WTC11 (cell line): ENCODE measurements at regions not wholly inside any gene's neighbourhood (a gene's known extent, or its start where the extent isn't known, plus 50 kb on each side); places are given as distances from the start of the nearest gene placed in this dataset.

ENCODE experiments used
- ATAC-seq: fragments of 200-7000 bp; cut with Tn5 transposase; 2 replicates; pipeline ENCODE4 v1.10.0; 2021; ENCODE audit warnings: mild to moderate bottlenecking, moderate library complexity
- CTCF ChIA-PET: fragments of 300-600 bp; sonication (Branson Sonifier 250); formaldehyde crosslinking; loops from one replicate; lab custom pipeline; 2021; ENCODE audit warnings: antibody characterized with exemption; lab: Charles Lee
- POLR2A ChIA-PET: fragments of 350-600 bp; sonication (Branson Sonifier 250); formaldehyde crosslinking; loops from one replicate; lab custom pipeline; 2021; ENCODE audit warnings: antibody characterized with exemption; lab: Charles Lee
- DNase-seq: peaks from one replicate; pipeline ENCODE4 v3.0.0; 2021; ENCODE audit warnings: low spot score
- H3K27ac Mint-ChIP-seq: 2 replicates; pipeline ENCODE4 v1.8.0; 2021; ENCODE audit warnings: mixed read lengths
- H3K27me3 Mint-ChIP-seq: 2 replicates; pipeline ENCODE4 v1.8.0; 2021; ENCODE audit warnings: low read depth, mild to moderate bottlenecking, moderate library complexity, mixed read lengths
- H3K36me3 Mint-ChIP-seq: 2 replicates; pipeline ENCODE4 v1.8.0; 2021; ENCODE audit warnings: mixed read lengths
- H3K4me1 Mint-ChIP-seq: 2 replicates; pipeline ENCODE4 v1.8.0; 2022; ENCODE audit warnings: mixed read lengths
- H3K4me3 Mint-ChIP-seq: 2 replicates; pipeline ENCODE4 v1.8.0; 2021; ENCODE audit warnings: mild to moderate bottlenecking, moderate library complexity, mixed read lengths
- H3K9me3 Mint-ChIP-seq: 2 replicates; pipeline ENCODE4 v1.8.0; 2021; ENCODE audit warnings: mixed read lengths
- ATF2 ChIP-seq: sonication (generic); formaldehyde crosslinking; IDR thresholded peaks from 2 replicates; pipeline ENCODE4 v1.8.1; 2022; ENCODE audit warnings: low read depth, missing genetic modification reagents, borderline replicate concordance
- CBFB ChIP-seq: sonication (generic); formaldehyde crosslinking; IDR thresholded peaks from 2 replicates; pipeline ENCODE4 v1.8.1; 2022; ENCODE audit warnings: mild to moderate bottlenecking, low read depth, missing genetic modification reagents
- CREM ChIP-seq: sonication (generic); formaldehyde crosslinking; IDR thresholded peaks from 2 replicates; pipeline ENCODE4 v1.8.1; 2022; ENCODE audit warnings: mild to moderate bottlenecking, missing genetic modification reagents, moderate library complexity
- CTCF ChIP-seq: fragments of 200-600 bp; IDR thresholded peaks from 2 replicates; pipeline ENCODE4 v1.8.0; 2022; ENCODE audit warnings: antibody characterized with exemption
- ESRRA ChIP-seq: sonication (generic); formaldehyde crosslinking; IDR thresholded peaks from 2 replicates; pipeline ENCODE4 v1.8.1; 2022; ENCODE audit warnings: mild to moderate bottlenecking, missing genetic modification reagents, borderline replicate concordance
- FOXJ3 ChIP-seq: sonication (generic); formaldehyde crosslinking; IDR thresholded peaks from 2 replicates; pipeline ENCODE4 v1.9.0; 2021; ENCODE audit warnings: missing genetic modification reagents, mild to moderate bottlenecking, borderline replicate concordance
- GRHL2 ChIP-seq: fragments of 250-450 bp; sonication (Bioruptor Pico); IDR thresholded peaks from 2 replicates; pipeline ENCODE4 v1.8.0; 2022; ENCODE audit warnings: mild to moderate bottlenecking, moderate library complexity; ENCODE audit not compliant: insufficient replicate concordance, severe bottlenecking
- JUN ChIP-seq: sonication (generic); formaldehyde crosslinking; IDR thresholded peaks from 2 replicates; pipeline ENCODE4 v1.8.0; 2023; ENCODE audit warnings: mild to moderate bottlenecking, missing genetic modification reagents
- KAT7 ChIP-seq: sonication (generic); formaldehyde crosslinking; IDR thresholded peaks from 2 replicates; pipeline ENCODE4 v1.8.1; 2023; ENCODE audit warnings: missing genetic modification reagents, mild to moderate bottlenecking, borderline replicate concordance
- MYBL2 ChIP-seq: sonication (generic); formaldehyde crosslinking; IDR thresholded peaks from 2 replicates; pipeline ENCODE4 v1.8.1; 2023; ENCODE audit warnings: mild to moderate bottlenecking, moderate library complexity, missing genetic modification reagents
- NR2C2 ChIP-seq: sonication (generic); formaldehyde crosslinking; IDR thresholded peaks from 2 replicates; pipeline ENCODE4 v1.8.0; 2022; ENCODE audit warnings: mild to moderate bottlenecking, missing genetic modification reagents
- PRRX2 ChIP-seq: fragments of 250-450 bp; sonication (Bioruptor Pico); IDR thresholded peaks from 2 replicates; pipeline ENCODE4 v1.8.0; 2021; ENCODE audit warnings: mild to moderate bottlenecking
- RELA ChIP-seq: sonication (generic); formaldehyde crosslinking; IDR thresholded peaks from 2 replicates; pipeline ENCODE4 v1.8.1; 2022; ENCODE audit warnings: missing genetic modification reagents, mild to moderate bottlenecking, borderline replicate concordance
- SMAD4 ChIP-seq: sonication (generic); formaldehyde crosslinking; IDR thresholded peaks from 2 replicates; pipeline ENCODE4 v1.8.0; 2022; ENCODE audit warnings: mild to moderate bottlenecking, missing genetic modification reagents
- USF1 ChIP-seq: sonication (generic); formaldehyde crosslinking; IDR thresholded peaks from 2 replicates; pipeline ENCODE4 v1.8.0; 2022; ENCODE audit warnings: mild to moderate bottlenecking, missing genetic modification reagents
- ZBTB21 ChIP-seq: sonication (generic); formaldehyde crosslinking; IDR thresholded peaks from 2 replicates; pipeline ENCODE4 v1.8.1; 2023; ENCODE audit warnings: mild to moderate bottlenecking, missing genetic modification reagents, borderline replicate concordance
- ZNF121 ChIP-seq: sonication (generic); formaldehyde crosslinking; IDR thresholded peaks from 2 replicates; pipeline ENCODE4 v1.8.0; 2023; ENCODE audit warnings: missing genetic modification reagents
- ZNF671 ChIP-seq: fragments of 250-450 bp; sonication (Bioruptor Pico); IDR thresholded peaks from 2 replicates; pipeline ENCODE4 v1.8.0; 2021; ENCODE audit warnings: mild to moderate bottlenecking
- TF ChIP-seq, protein P1 (sequence below): sonication (generic); formaldehyde crosslinking; conservative IDR thresholded peaks from 2 replicates; pipeline ENCODE4 v1.8.1; 2022; ENCODE audit warnings: mild to moderate bottlenecking, missing genetic modification reagents
- TF ChIP-seq, protein P2 (sequence below): sonication (generic); formaldehyde crosslinking; IDR thresholded peaks from 2 replicates; pipeline ENCODE4 v1.8.1; 2023; ENCODE audit warnings: mild to moderate bottlenecking, missing genetic modification reagents, moderate library complexity
- TF ChIP-seq, protein P3 (sequence below): fragments of 250-450 bp; sonication (Bioruptor Pico); IDR thresholded peaks from 2 replicates; pipeline ENCODE4 v1.8.0; 2021; ENCODE audit warnings: mild to moderate bottlenecking
- TF ChIP-seq, protein P4 (sequence below): sonication (generic); formaldehyde crosslinking; IDR thresholded peaks from 2 replicates; pipeline ENCODE4 v1.8.0; 2022; ENCODE audit warnings: missing genetic modification reagents
- TF ChIP-seq, protein P5 (sequence below): sonication (generic); formaldehyde crosslinking; IDR thresholded peaks from 2 replicates; pipeline ENCODE4 v1.8.1; 2023; ENCODE audit warnings: mild to moderate bottlenecking, moderate library complexity, missing genetic modification reagents

DNA sequence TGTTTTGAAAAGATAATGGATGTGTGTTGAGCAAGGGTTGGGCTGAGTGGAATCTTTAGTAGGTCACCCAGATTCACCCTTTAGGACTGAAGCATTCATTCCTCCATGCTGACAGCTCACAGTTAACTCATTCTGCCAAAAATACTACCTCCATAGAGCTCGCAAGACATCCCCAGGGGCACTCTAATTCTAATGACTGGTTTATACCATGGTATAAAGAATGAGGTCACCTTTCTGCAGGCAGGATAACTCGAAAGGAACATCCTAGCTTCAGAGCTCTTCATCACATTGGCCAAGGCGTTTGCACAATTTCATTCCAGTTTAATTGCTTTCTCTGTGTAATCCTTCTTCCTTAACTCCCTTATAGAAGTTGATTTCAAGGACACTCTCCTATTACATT lies 1257.2 kb upstream of the EYS start (continued):
- TF ChIP-seq CTCF (no peak), NR2C2 (CRISPR knock-in tag) (no peak)

DNA sequence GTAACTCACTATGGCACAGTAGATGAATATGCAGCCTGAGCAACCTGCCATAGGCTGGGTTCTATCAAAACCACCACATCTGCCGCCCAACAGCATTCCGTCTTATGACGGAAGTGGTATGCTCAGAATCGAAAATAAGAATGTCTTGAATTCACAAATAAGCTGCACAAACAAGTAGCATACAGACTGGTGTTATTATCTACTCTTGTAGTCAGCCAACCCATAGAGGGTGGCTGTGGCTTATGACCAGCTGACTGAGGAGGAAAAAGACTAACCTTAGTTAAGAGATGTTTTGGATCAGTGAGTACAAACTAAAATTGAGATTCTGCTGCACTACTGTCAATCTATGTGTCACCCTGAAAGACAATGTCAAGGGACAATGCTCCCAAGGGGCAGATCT lies 1255.1 kb upstream of the EYS start:
- TF ChIP-seq, protein P1, sequence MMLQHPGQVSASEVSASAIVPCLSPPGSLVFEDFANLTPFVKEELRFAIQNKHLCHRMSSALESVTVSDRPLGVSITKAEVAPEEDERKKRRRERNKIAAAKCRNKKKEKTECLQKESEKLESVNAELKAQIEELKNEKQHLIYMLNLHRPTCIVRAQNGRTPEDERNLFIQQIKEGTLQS (CRISPR knock-in tag) = no peak
- TF ChIP-seq ZNF671 (CRISPR knock-in tag) (no peak), KAT7 (CRISPR knock-in tag) (no peak), MYBL2 (CRISPR knock-in tag) (no peak), GRHL2 (CRISPR knock-in tag) (no peak), PRRX2 (CRISPR knock-in tag) (no peak), RELA (no peak), ATF2 (CRISPR knock-in tag) (no peak), CREM (no peak), ZBTB21 (CRISPR knock-in tag) (no peak), CBFB (CRISPR knock-in tag) (no peak), FOXJ3 (CRISPR knock-in tag) (no peak)
- TF ChIP-seq, protein P2, sequence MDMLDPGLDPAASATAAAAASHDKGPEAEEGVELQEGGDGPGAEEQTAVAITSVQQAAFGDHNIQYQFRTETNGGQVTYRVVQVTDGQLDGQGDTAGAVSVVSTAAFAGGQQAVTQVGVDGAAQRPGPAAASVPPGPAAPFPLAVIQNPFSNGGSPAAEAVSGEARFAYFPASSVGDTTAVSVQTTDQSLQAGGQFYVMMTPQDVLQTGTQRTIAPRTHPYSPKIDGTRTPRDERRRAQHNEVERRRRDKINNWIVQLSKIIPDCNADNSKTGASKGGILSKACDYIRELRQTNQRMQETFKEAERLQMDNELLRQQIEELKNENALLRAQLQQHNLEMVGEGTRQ (CRISPR knock-in tag) = no peak
- TF ChIP-seq, protein P3, sequence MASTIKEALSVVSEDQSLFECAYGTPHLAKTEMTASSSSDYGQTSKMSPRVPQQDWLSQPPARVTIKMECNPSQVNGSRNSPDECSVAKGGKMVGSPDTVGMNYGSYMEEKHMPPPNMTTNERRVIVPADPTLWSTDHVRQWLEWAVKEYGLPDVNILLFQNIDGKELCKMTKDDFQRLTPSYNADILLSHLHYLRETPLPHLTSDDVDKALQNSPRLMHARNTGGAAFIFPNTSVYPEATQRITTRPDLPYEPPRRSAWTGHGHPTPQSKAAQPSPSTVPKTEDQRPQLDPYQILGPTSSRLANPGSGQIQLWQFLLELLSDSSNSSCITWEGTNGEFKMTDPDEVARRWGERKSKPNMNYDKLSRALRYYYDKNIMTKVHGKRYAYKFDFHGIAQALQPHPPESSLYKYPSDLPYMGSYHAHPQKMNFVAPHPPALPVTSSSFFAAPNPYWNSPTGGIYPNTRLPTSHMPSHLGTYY (CRISPR knock-in tag) = no peak
- Mint-ChIP-seq H3K4me3 (no peak overlapping the region), H3K9me3 (peaks cover 56% of the 10 kb centered on the region), H3K36me3 (peaks cover 21% of the 10 kb centered on the region), H3K27ac (no peak overlapping the region), H3K4me1 (no peaks in the 10 kb centered on the region), H3K27me3 (peaks cover 4% of the 10 kb centered on the region; the same call in 1 of the 2 replicates)
- DNase-seq (no peak), ATAC-seq (no peak)
- POLR2A ChIA-PET = no interaction called here
- CTCF ChIA-PET = no interaction called here

- ChIA-PET POLR2A (no interaction called here), CTCF (no interaction called here)
- no peak overlapping the region for H3K27ac Mint-ChIP-seq
- ATAC-seq = no peak
- peaks cover 21% of the 10 kb centered on the region for H3K36me3 Mint-ChIP-seq
- H3K4me1 Mint-ChIP-seq = no peaks in the 10 kb centered on the region
- peaks cover 56% of the 10 kb centered on the region for H3K9me3 Mint-ChIP-seq
- peaks cover 4% of the 10 kb centered on the region; the same call in 1 of the 2 replicates for H3K27me3 Mint-ChIP-seq
- no peak for DNase-seq
- H3K4me3 Mint-ChIP-seq = no peak overlapping the region
- TF ChIP-seq KAT7 (CRISPR knock-in tag) (no peak), JUN (CRISPR knock-in tag) (no peak), ESRRA (CRISPR knock-in tag) (no peak), SMAD4 (no peak), USF1 (CRISPR knock-in tag) (no peak), ZNF121 (CRISPR knock-in tag) (no peak)
- TF ChIP-seq, protein P4, sequence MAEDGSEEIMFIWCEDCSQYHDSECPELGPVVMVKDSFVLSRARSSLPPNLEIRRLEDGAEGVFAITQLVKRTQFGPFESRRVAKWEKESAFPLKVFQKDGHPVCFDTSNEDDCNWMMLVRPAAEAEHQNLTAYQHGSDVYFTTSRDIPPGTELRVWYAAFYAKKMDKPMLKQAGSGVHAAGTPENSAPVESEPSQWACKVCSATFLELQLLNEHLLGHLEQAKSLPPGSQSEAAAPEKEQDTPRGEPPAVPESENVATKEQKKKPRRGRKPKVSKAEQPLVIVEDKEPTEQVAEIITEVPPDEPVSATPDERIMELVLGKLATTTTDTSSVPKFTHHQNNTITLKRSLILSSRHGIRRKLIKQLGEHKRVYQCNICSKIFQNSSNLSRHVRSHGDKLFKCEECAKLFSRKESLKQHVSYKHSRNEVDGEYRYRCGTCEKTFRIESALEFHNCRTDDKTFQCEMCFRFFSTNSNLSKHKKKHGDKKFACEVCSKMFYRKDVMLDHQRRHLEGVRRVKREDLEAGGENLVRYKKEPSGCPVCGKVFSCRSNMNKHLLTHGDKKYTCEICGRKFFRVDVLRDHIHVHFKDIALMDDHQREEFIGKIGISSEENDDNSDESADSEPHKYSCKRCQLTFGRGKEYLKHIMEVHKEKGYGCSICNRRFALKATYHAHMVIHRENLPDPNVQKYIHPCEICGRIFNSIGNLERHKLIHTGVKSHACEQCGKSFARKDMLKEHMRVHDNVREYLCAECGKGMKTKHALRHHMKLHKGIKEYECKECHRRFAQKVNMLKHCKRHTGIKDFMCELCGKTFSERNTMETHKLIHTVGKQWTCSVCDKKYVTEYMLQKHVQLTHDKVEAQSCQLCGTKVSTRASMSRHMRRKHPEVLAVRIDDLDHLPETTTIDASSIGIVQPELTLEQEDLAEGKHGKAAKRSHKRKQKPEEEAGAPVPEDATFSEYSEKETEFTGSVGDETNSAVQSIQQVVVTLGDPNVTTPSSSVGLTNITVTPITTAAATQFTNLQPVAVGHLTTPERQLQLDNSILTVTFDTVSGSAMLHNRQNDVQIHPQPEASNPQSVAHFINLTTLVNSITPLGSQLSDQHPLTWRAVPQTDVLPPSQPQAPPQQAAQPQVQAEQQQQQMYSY = no peak
- TF ChIP-seq, protein P5, sequence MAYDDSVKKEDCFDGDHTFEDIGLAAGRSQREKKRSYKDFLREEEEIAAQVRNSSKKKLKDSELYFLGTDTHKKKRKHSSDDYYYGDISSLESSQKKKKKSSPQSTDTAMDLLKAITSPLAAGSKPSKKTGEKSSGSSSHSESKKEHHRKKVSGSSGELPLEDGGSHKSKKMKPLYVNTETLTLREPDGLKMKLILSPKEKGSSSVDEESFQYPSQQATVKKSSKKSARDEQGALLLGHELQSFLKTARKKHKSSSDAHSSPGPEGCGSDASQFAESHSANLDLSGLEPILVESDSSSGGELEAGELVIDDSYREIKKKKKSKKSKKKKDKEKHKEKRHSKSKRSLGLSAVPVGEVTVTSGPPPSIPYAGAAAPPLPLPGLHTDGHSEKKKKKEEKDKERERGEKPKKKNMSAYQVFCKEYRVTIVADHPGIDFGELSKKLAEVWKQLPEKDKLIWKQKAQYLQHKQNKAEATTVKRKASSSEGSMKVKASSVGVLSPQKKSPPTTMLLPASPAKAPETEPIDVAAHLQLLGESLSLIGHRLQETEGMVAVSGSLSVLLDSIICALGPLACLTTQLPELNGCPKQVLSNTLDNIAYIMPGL (CRISPR knock-in tag) = no peak
These were observed 1254.2 kb upstream of the EYS start for GRCh38 chr6:66961191-66961590.
